SK-N-SH (cell line): ENCODE measurements at regions not wholly inside any gene's neighbourhood (a gene's known extent, or its start where the extent isn't known, plus 50 kb on each side); places are given as distances from the start of the nearest gene placed in this dataset.

ENCODE experiments used
- POLR2AphosphoS5 ChIP-seq: IDR thresholded peaks from 2 replicates; pipeline ENCODE4 v1.6.1; 2012; ENCODE audit warnings: low read depth, low read length
- TF ChIP-seq, protein P1 (sequence below): IDR thresholded peaks from 2 replicates; pipeline ENCODE4 v1.6.1; 2012; ENCODE audit warnings: mild to moderate bottlenecking, low read depth, low read length, moderate library complexity
- TF ChIP-seq, protein P2 (sequence below): fragments of 200-600 bp; sonication (generic); IDR thresholded peaks from 2 replicates; pipeline ENCODE4 v1.6.1; 2017; ENCODE audit warnings: antibody characterized with exemption, mild to moderate bottlenecking, moderate library complexity

GRCh38 chr1:218939095-218939494 is 234.6 kb upstream of the LYPLAL1 start:
- TF ChIP-seq, protein P1, sequence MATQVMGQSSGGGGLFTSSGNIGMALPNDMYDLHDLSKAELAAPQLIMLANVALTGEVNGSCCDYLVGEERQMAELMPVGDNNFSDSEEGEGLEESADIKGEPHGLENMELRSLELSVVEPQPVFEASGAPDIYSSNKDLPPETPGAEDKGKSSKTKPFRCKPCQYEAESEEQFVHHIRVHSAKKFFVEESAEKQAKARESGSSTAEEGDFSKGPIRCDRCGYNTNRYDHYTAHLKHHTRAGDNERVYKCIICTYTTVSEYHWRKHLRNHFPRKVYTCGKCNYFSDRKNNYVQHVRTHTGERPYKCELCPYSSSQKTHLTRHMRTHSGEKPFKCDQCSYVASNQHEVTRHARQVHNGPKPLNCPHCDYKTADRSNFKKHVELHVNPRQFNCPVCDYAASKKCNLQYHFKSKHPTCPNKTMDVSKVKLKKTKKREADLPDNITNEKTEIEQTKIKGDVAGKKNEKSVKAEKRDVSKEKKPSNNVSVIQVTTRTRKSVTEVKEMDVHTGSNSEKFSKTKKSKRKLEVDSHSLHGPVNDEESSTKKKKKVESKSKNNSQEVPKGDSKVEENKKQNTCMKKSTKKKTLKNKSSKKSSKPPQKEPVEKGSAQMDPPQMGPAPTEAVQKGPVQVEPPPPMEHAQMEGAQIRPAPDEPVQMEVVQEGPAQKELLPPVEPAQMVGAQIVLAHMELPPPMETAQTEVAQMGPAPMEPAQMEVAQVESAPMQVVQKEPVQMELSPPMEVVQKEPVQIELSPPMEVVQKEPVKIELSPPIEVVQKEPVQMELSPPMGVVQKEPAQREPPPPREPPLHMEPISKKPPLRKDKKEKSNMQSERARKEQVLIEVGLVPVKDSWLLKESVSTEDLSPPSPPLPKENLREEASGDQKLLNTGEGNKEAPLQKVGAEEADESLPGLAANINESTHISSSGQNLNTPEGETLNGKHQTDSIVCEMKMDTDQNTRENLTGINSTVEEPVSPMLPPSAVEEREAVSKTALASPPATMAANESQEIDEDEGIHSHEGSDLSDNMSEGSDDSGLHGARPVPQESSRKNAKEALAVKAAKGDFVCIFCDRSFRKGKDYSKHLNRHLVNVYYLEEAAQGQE: no peak
- TF ChIP-seq, protein P2, sequence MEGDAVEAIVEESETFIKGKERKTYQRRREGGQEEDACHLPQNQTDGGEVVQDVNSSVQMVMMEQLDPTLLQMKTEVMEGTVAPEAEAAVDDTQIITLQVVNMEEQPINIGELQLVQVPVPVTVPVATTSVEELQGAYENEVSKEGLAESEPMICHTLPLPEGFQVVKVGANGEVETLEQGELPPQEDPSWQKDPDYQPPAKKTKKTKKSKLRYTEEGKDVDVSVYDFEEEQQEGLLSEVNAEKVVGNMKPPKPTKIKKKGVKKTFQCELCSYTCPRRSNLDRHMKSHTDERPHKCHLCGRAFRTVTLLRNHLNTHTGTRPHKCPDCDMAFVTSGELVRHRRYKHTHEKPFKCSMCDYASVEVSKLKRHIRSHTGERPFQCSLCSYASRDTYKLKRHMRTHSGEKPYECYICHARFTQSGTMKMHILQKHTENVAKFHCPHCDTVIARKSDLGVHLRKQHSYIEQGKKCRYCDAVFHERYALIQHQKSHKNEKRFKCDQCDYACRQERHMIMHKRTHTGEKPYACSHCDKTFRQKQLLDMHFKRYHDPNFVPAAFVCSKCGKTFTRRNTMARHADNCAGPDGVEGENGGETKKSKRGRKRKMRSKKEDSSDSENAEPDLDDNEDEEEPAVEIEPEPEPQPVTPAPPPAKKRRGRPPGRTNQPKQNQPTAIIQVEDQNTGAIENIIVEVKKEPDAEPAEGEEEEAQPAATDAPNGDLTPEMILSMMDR: no peak
- no peak for TF ChIP-seq POLR2AphosphoS5
